Inferior parietal cortex (tissue), 1 donor: ENCODE measurements at regions not wholly inside any gene's neighbourhood (a gene's known extent, or its start where the extent isn't known, plus 50 kb on each side); places are given as distances from the start of the nearest gene placed in this dataset.

Experiments used
- DNase-seq: peaks from one replicate; pipeline ENCODE4 v3.0.0-alpha.2; 2016; ENCODE audit errors: extremely low spot score

GRCh38 chr10:107930037-107930436 is 765.5 kb upstream of the SORCS1 start:
- DNase-seq: no peak

- no peak for DNase-seq
Observed at GRCh38 chr10:107924458-107924857, 760.0 kb upstream of the SORCS1 start.

GRCh38 chr10:107919626-107920235 is 755.2 kb upstream of the SORCS1 start:
- DNase-seq: no peak

DNA sequence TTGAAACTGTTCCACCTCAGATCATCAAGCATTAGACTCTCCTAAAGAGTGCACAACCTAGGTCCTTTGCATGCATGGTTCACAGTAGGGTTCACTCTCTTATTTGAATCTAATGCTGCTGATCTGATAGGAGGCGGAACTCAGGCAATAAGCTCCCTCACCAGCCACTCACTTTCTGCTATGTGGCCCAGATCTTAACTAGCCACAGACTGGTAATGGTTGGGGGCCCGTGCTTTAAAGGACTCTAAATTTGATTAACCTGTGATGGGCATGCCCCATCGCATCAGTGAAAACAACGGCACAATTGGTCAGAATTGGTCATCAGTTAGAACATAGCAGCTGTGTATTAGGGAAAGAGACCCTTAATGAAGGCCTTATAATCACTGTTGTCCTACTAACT is 753.7 kb upstream of the SORCS1 start:
- DNase-seq: no peak

DNA sequence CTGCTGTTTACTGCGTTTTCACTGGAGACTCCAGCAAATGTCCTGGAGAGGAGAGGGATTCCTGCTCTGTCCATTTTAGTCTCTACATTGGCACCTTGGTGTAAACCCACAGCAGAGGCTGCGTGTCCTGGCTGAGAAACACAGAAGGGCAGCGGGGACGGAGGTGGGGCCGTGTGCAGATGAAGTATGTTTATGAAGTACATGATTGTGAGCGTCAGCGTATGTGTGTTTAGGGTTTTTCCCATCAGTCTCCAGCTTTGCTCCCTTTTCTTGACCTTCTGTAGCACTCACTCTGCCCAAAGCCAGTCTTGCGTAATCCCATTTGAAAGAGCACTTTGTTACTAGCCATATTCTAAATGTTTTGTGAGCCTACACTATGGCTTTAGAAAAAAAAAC is 750.7 kb upstream of the SORCS1 start:
- no peak for DNase-seq

- no peak for DNase-seq
Observed at GRCh38 chr10:107914450-107915214, 750.1 kb upstream of the SORCS1 start.

GRCh38 chr10:107913317-107914294 is 749.1 kb upstream of the SORCS1 start:
- no peak for DNase-seq

DNA sequence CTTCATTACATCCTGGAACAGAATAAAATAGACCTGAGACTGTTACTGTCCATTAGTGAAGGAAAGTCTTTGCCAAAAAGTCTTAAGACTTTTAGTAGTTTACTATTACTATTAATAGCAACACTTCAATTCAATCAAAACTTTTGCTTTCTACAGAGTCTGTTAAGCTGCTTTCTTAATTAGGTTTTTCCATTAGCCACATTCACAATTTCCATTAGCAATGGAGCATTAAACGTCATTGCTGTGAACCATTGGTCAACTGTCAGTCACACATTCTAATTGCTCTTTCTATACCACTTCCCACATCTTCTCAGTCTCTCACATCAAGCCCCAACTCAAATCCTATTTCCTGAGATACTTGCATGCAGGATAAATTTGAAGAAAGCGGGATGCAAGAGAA is 736.6 kb upstream of the SORCS1 start:
- no peak for DNase-seq

GRCh38 chr10:107900131-107900530 is 735.6 kb upstream of the SORCS1 start:
- no peak for DNase-seq

DNA sequence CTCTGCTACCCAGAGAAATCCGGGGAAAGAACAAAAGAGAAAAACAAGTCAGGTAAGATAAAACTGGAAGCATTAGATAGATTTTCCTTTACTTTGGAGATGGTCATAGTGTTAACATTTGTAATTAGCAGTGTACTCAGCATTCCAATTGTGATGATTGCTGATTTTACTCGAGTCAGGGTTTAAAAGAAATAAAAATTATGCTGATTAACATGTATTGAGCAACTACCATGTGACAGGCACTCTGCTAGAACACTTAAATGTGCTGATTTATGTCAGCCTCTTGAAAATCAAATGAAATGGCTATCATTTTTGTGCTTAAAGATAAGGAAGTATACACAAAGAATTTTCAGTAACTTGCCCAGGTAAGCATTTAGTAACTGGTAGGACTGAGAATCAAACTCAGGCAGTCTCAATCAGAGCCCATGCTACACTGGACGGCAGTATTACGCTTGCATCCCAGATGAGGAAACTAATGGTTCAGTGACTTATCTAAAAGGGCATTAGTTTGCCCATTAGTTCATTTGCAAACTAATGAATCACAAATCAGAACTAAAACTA is 735.1 kb upstream of the SORCS1 start:
- no peak for DNase-seq

- DNase-seq: no peak
Observed at GRCh38 chr10:107899075-107899474, 734.6 kb upstream of the SORCS1 start.

GRCh38 chr10:107898392-107898791 is 733.9 kb upstream of the SORCS1 start:
- DNase-seq: no peak

GRCh38 chr10:107894516-107894915 is 730.0 kb upstream of the SORCS1 start:
- no peak for DNase-seq

- no peak for DNase-seq
Observed at GRCh38 chr10:107889105-107889504, 724.6 kb upstream of the SORCS1 start.

GRCh38 chr10:107880185-107880584 is 715.7 kb upstream of the SORCS1 start:
- no peak for DNase-seq

DNA sequence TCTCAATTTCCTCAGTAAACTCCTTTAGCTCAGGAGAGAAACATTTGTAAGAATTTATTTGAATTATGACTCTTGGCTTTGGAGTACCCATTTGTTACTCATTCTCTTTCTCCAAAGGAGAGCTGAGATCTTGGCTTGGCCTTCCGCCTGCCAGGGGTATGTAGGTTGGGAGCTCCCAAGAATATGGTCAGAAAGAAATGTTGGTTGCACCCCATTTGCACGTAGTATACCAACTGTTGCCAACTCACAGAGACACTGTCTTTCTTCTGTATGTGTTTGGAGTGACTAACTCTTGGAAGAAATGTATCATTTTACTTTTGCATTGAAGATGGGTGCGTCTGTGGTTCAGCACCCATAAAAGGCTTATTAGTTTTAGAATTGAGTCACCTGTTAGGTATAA is 708.5 kb upstream of the SORCS1 start:
- DNase-seq: no peak

DNA sequence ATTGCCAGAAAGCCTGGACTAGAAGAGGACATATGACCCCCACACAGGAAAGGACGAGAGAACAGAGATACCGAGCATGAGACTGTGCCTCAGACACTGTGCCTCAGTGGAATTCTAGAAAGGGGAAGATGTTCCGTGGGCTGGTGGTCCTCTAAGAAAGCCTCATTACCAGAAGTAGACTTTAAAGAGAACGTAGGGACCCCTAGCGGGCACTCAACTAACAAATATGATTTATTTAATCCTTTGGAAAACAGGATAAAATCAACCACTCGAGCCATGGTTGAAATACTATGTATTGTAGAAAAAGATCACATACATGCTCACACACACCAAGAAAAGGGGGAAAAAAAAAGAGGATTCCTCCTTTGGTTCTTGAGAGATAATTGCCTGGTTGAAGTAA is 701.2 kb upstream of the SORCS1 start:
- no peak for DNase-seq

GRCh38 chr10:107859065-107859464 is 694.6 kb upstream of the SORCS1 start:
- no peak for DNase-seq

GRCh38 chr10:107856047-107856315 is 691.5 kb upstream of the SORCS1 start:
- no peak for DNase-seq

- DNase-seq: no peak
Observed at GRCh38 chr10:107855301-107856046, 691.0 kb upstream of the SORCS1 start.

DNA sequence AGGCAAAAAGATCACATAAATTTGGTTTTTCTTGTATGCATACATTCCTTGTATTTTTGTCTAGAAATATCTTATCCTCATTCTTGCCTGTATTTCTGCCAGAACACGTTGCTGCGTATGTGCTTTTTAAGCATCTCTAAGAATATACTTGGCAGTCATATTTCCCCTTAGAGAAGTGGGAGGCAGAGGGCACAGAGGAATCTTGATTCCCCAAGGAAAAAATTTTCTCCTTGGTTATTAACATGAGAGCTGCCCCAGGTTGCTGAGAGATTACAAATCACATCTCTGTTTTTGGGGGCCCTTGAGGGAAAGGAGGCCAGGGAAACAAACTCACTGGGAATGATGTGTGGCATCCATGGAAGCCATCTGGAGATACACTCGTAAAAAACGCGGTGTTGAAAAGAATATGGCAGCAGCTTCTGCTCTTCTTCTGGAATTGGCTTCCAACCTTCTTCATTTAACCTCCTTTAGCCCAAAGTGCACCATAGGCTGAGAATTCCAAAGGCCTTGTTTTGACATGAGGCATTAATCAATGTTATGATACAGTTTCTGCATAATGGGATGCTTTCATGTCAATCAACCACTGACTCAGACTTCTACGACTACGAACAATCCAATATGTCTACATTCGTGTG is 684.3 kb upstream of the SORCS1 start:
- DNase-seq: peak; percentile 22
